Suprapubic skin (tissue), 4 donors: ENCODE measurements at regions not wholly inside any gene's neighbourhood (a gene's known extent, or its start where the extent isn't known, plus 50 kb on each side); places are given as distances from the start of the nearest gene placed in this dataset.

Experiments
- DNase-seq, 2 donors: peaks; one replicate each; pipeline ENCODE4 v3.0.0-alpha.2; 2019; ENCODE audit warnings: low spot score in 2 of 2
- H3K27ac ChIP-seq: fragments of 200-600 bp; sonication (generic); one replicate; pipeline ENCODE4 v1.5.1; 2019
- H3K27me3 ChIP-seq: fragments of 200-600 bp; sonication (generic); one replicate; pipeline ENCODE4 v1.5.1; 2019
- H3K36me3 ChIP-seq: fragments of 200-600 bp; sonication (generic); one replicate; pipeline ENCODE4 v1.5.1; 2019
- H3K4me1 ChIP-seq: fragments of 200-600 bp; sonication (generic); one replicate; pipeline ENCODE4 v1.5.1; 2019
- H3K4me3 ChIP-seq: fragments of 200-600 bp; sonication (generic); one replicate; pipeline ENCODE4 v1.5.1; 2019; ENCODE audit warnings: mild to moderate bottlenecking
- H3K9me3 ChIP-seq: fragments of 200-600 bp; sonication (generic); one replicate; pipeline ENCODE4 v1.5.1; 2019
- CTCF ChIP-seq, 2 donors: fragments of 200-600 bp in 1 of 2; fragments of 450-650 bp in 1 of 2; sonication (generic) in 1 of 2; IDR thresholded peaks; one replicate each; pipeline ENCODE4 v1.5.1; 2016 to 2019; ENCODE audit warnings: antibody characterized with exemption in 2 of 2, mild to moderate bottlenecking in 1 of 2, moderate library complexity in 1 of 2
- EP300 ChIP-seq: sonication (generic); formaldehyde crosslinking; IDR thresholded peaks from one replicate; pipeline ENCODE4 v1.6.1; 2017; ENCODE audit warnings: antibody characterized with exemption
- POLR2A ChIP-seq, 2 donors: fragments of 450-650 bp; IDR thresholded peaks; one replicate each; pipeline ENCODE4 v1.6.1; 2017; ENCODE audit warnings: antibody characterized with exemption in 2 of 2, mild to moderate bottlenecking in 2 of 2, moderate library complexity in 2 of 2
- POLR2AphosphoS5 ChIP-seq, 3 donors: sonication (generic); formaldehyde crosslinking; IDR thresholded peaks; one replicate each; pipeline ENCODE4 v1.6.1; 2017; ENCODE audit warnings: antibody characterized with exemption in 3 of 3
- WGBS: methylation state at CpG from one replicate; pipeline ENCODE4 v1.1.5; 2018; 5-methylcytosine and 5-hydroxymethylcytosine counted together

- H3K36me3 ChIP-seq: no peaks in the 10 kb centered on the region
- H3K27me3 ChIP-seq: no peaks in the 10 kb centered on the region
- no peak overlapping the region for H3K27ac ChIP-seq
- WGBS: 38% methylated on average over 1 of the region's 1 CpG
- H3K4me3 ChIP-seq: no peak overlapping the region
- no peaks in the 10 kb centered on the region for H3K9me3 ChIP-seq
- H3K4me1 ChIP-seq: no peaks in the 10 kb centered on the region
- TF ChIP-seq POLR2AphosphoS5 (IDR thresholded peaks at IDR 0.05) (no peak), CTCF (IDR thresholded peaks at IDR 0.05) (no peak), EP300 (no peak), POLR2A (IDR thresholded peaks at IDR 0.05) (no peak)
- no peak for DNase-seq
These were observed 575.4 kb downstream of the RWDD3 start for GRCh38 chr1:95809391-95809790.

GRCh38 chr1:95815511-95815910 lies 581.5 kb downstream of the RWDD3 start:
- no peak overlapping the region for H3K4me3 ChIP-seq
- 67% methylated on average over 2 of the region's 2 CpGs for WGBS
- no peaks in the 10 kb centered on the region for H3K9me3 ChIP-seq
- DNase-seq: no peak
- TF ChIP-seq POLR2AphosphoS5 (IDR thresholded peaks at IDR 0.05): no peak
- TF ChIP-seq POLR2A (IDR thresholded peaks at IDR 0.05): no peak
- TF ChIP-seq EP300: no peak
- no peak for TF ChIP-seq CTCF (IDR thresholded peaks at IDR 0.05)
- no peaks in the 10 kb centered on the region for H3K36me3 ChIP-seq
- H3K27ac ChIP-seq: no peak overlapping the region
- no peaks in the 10 kb centered on the region for H3K27me3 ChIP-seq
- H3K4me1 ChIP-seq: no peaks in the 10 kb centered on the region

GRCh38 chr1:95829556-95829955 lies 595.5 kb downstream of the RWDD3 start:
- WGBS: 72% methylated on average over 1 of the region's 1 CpG
- no peaks in the 10 kb centered on the region for H3K9me3 ChIP-seq
- H3K4me3 ChIP-seq: no peak overlapping the region
- TF ChIP-seq CTCF (IDR thresholded peaks at IDR 0.05): no peak
- TF ChIP-seq POLR2A (IDR thresholded peaks at IDR 0.05): no peak
- no peak for TF ChIP-seq POLR2AphosphoS5 (IDR thresholded peaks at IDR 0.05)
- no peak overlapping the region for H3K27ac ChIP-seq
- no peak for DNase-seq
- H3K36me3 ChIP-seq: no peaks in the 10 kb centered on the region
- H3K27me3 ChIP-seq: no peaks in the 10 kb centered on the region
- H3K4me1 ChIP-seq: no peaks in the 10 kb centered on the region

GRCh38 chr1:95832370-95832769 lies 598.4 kb downstream of the RWDD3 start:
- H3K36me3 ChIP-seq: no peaks in the 10 kb centered on the region
- 67% methylated on average over 2 of the region's 2 CpGs for WGBS
- no peaks in the 10 kb centered on the region for H3K9me3 ChIP-seq
- H3K4me1 ChIP-seq: no peaks in the 10 kb centered on the region
- H3K4me3 ChIP-seq: no peak overlapping the region
- no peak overlapping the region for H3K27ac ChIP-seq
- no peaks in the 10 kb centered on the region for H3K27me3 ChIP-seq
- no peak for DNase-seq
- TF ChIP-seq POLR2A (IDR thresholded peaks at IDR 0.05) (no peak), CTCF (IDR thresholded peaks at IDR 0.05) (no peak), EP300 (no peak), POLR2AphosphoS5 (IDR thresholded peaks at IDR 0.05) (no peak)

GRCh38 chr1:95849439-95849838 lies 615.4 kb downstream of the RWDD3 start:
- WGBS: 64% methylated on average over 2 of the region's 2 CpGs
- H3K4me3 ChIP-seq: no peak overlapping the region
- TF ChIP-seq CTCF (IDR thresholded peaks at IDR 0.05): no peak
- no peak for TF ChIP-seq POLR2AphosphoS5 (IDR thresholded peaks at IDR 0.05)
- no peak for TF ChIP-seq EP300
- TF ChIP-seq POLR2A (IDR thresholded peaks at IDR 0.05): no peak
- H3K27me3 ChIP-seq: no peaks in the 10 kb centered on the region
- H3K9me3 ChIP-seq: no peaks in the 10 kb centered on the region
- no peak for DNase-seq
- H3K27ac ChIP-seq: no peak overlapping the region
- H3K4me1 ChIP-seq: no peaks in the 10 kb centered on the region
- H3K36me3 ChIP-seq: no peaks in the 10 kb centered on the region
